Dendritic cell treated with granulocyte-macrophage colony-stimulating factor and Interleukin-4, amounts not matched to agents 40 ng/mL and 50 ng/mL, for 4 days (primary cell): ENCODE measurements at regions not wholly inside any gene's neighbourhood (a gene's known extent, or its start where the extent isn't known, plus 50 kb on each side); places are given as distances from the start of the nearest gene placed in this dataset.
A peak's percentile ranks its signal among the peaks of the same experiment; 100 is the strongest.
"Not testable (repeated sequence)": the region's sequence is repeated elsewhere in the genome, so short reads cannot be mapped to it uniquely, and the experiment has no call there.

Source experiments
- H3K27ac Mint-ChIP-seq: one replicate; pipeline ENCODE4 v1.8.0; 2022; ENCODE audit warnings: mild to moderate bottlenecking, mixed read lengths
- H3K27me3 Mint-ChIP-seq: one replicate; pipeline ENCODE4 v1.8.0; 2022; ENCODE audit warnings: mild to moderate bottlenecking, mixed read lengths
- H3K36me3 Mint-ChIP-seq: one replicate; pipeline ENCODE4 v1.8.0; 2022; ENCODE audit warnings: low read depth, mixed read lengths
- H3K4me1 Mint-ChIP-seq: one replicate; pipeline ENCODE4 v1.8.0; 2022; ENCODE audit warnings: low read depth, mixed read lengths
- H3K4me3 Mint-ChIP-seq: one replicate; pipeline ENCODE4 v1.8.0; 2022; ENCODE audit warnings: mild to moderate bottlenecking, moderate library complexity, mixed read lengths
- H3K9me3 Mint-ChIP-seq: one replicate; pipeline ENCODE4 v1.8.0; 2022; ENCODE audit warnings: mixed read lengths
- intact Hi-C: fragments of 100-400 bp; cut with micrococcal nuclease; formaldehyde crosslinking; loops from one replicate; pipeline ENCODE4 v1.15.0; 2022

GRCh38 chr10:5292196-5292735, 72.5 kb upstream of the UCN3 start:
- Mint-ChIP-seq H3K9me3 (no peaks in the 10 kb centered on the region), H3K4me3 (peak overlapping the region; percentile 4), H3K36me3 (no peaks in the 10 kb centered on the region), H3K27ac (peak overlapping the region; percentile 91), H3K27me3 (no peaks in the 10 kb centered on the region), H3K4me1 (peaks cover 65% of the 10 kb centered on the region)
- intact Hi-C loops, result no loop called here

- H3K9me3 Mint-ChIP-seq, H3K36me3 Mint-ChIP-seq, intact Hi-C loops, H3K4me3 Mint-ChIP-seq, H3K27me3 Mint-ChIP-seq: not testable (repeated sequence)
- H3K27ac Mint-ChIP-seq, result peak overlapping the region; percentile 91
- H3K4me1 Mint-ChIP-seq, result peaks cover 71% of the 10 kb centered on the region
Observed at GRCh38 chr10:5292970-5293369, 71.8 kb upstream of the UCN3 start.

- H3K4me1 Mint-ChIP-seq, result peaks cover 75% of the 10 kb centered on the region
- H3K4me3 Mint-ChIP-seq, result no peak overlapping the region
- no peaks in the 10 kb centered on the region for H3K9me3 Mint-ChIP-seq
- peak overlapping the region; percentile 76 for H3K27ac Mint-ChIP-seq
- no peaks in the 10 kb centered on the region for H3K36me3 Mint-ChIP-seq
- intact Hi-C loops, result no loop called here
- no peaks in the 10 kb centered on the region for H3K27me3 Mint-ChIP-seq
Observed at GRCh38 chr10:5293691-5294550, 70.8 kb upstream of the UCN3 start.

- no peak overlapping the region for H3K4me3 Mint-ChIP-seq
- peaks cover 50% of the 10 kb centered on the region for H3K4me1 Mint-ChIP-seq
- H3K27ac Mint-ChIP-seq, result peak overlapping the region; percentile 69
- H3K27me3 Mint-ChIP-seq, result no peaks in the 10 kb centered on the region
- intact Hi-C loops, result no loop called here
- H3K9me3 Mint-ChIP-seq, result no peaks in the 10 kb centered on the region
- H3K36me3 Mint-ChIP-seq, result no peaks in the 10 kb centered on the region
Observed at GRCh38 chr10:5297466-5297865, 67.3 kb upstream of the UCN3 start.

- peak overlapping the region; percentile 69 for H3K27ac Mint-ChIP-seq
- H3K4me1 Mint-ChIP-seq, result peaks cover 45% of the 10 kb centered on the region
- no peaks in the 10 kb centered on the region for H3K36me3 Mint-ChIP-seq
- intact Hi-C loops, result no loop called here
- no peak overlapping the region for H3K4me3 Mint-ChIP-seq
- H3K9me3 Mint-ChIP-seq, result no peaks in the 10 kb centered on the region
- H3K27me3 Mint-ChIP-seq, result no peaks in the 10 kb centered on the region
Observed at GRCh38 chr10:5297996-5298395, 66.8 kb upstream of the UCN3 start.

GRCh38 chr10:5299950-5300349, 64.8 kb upstream of the UCN3 start:
- H3K9me3 Mint-ChIP-seq, result peaks cover 14% of the 10 kb centered on the region
- H3K27me3 Mint-ChIP-seq, result no peaks in the 10 kb centered on the region
- H3K4me3 Mint-ChIP-seq, result no peak overlapping the region
- intact Hi-C loops, result no loop called here
- H3K4me1 Mint-ChIP-seq, result peaks cover 29% of the 10 kb centered on the region
- H3K36me3 Mint-ChIP-seq, result no peaks in the 10 kb centered on the region
- H3K27ac Mint-ChIP-seq, result no peak overlapping the region

GRCh38 chr10:5303504-5303903, 61.3 kb upstream of the UCN3 start:
- Mint-ChIP-seq H3K4me1 (no peaks in the 10 kb centered on the region), H3K36me3 (no peaks in the 10 kb centered on the region), H3K27ac (no peak overlapping the region), H3K4me3 (no peak overlapping the region), H3K27me3 (no peaks in the 10 kb centered on the region), H3K9me3 (peaks cover 24% of the 10 kb centered on the region)
- intact Hi-C loops, result no loop called here

- Mint-ChIP-seq H3K9me3 (peaks cover 24% of the 10 kb centered on the region), H3K27me3 (no peaks in the 10 kb centered on the region), H3K4me3 (no peak overlapping the region), H3K4me1 (no peaks in the 10 kb centered on the region), H3K27ac (no peak overlapping the region), H3K36me3 (no peaks in the 10 kb centered on the region)
- intact Hi-C loops, result no loop called here
Observed at GRCh38 chr10:5305374-5305773, 59.4 kb upstream of the UCN3 start.

- H3K4me1 Mint-ChIP-seq, result no peaks in the 10 kb centered on the region
- H3K27ac Mint-ChIP-seq, result no peak overlapping the region
Observed at GRCh38 chr10:5310914-5311313, 53.9 kb upstream of the UCN3 start.

GRCh38 chr10:5311617-5312016, 53.1 kb upstream of the UCN3 start:
- Mint-ChIP-seq H3K4me3 (no peak overlapping the region), H3K27me3 (no peaks in the 10 kb centered on the region), H3K36me3 (no peaks in the 10 kb centered on the region), H3K4me1 (no peaks in the 10 kb centered on the region), H3K9me3 (peaks cover 3% of the 10 kb centered on the region), H3K27ac (no peak overlapping the region)
- intact Hi-C loops, result no loop called here

More at GRCh38 chr10:5310914-5311313, 53.9 kb upstream of the UCN3 start:
- H3K4me3 Mint-ChIP-seq, result no peak overlapping the region
- no peaks in the 10 kb centered on the region for H3K36me3 Mint-ChIP-seq
- no peaks in the 10 kb centered on the region for H3K27me3 Mint-ChIP-seq
- intact Hi-C loops, result no loop called here
- peaks cover 10% of the 10 kb centered on the region for H3K9me3 Mint-ChIP-seq

GRCh38 chr10:5314840-5315239, 49.9 kb upstream of the UCN3 start:
- H3K36me3 Mint-ChIP-seq, result no peaks in the 10 kb centered on the region
- peaks cover 9% of the 10 kb centered on the region for H3K4me1 Mint-ChIP-seq
- no peaks in the 10 kb centered on the region for H3K9me3 Mint-ChIP-seq
- intact Hi-C loops, result no loop called here
- no peaks in the 10 kb centered on the region for H3K27me3 Mint-ChIP-seq
- H3K27ac Mint-ChIP-seq, result no peak overlapping the region
- H3K4me3 Mint-ChIP-seq, result no peak overlapping the region
